HPDE6-E6E7 (cell line): ENCODE measurements at regions not wholly inside any gene's neighbourhood (a gene's known extent, or its start where the extent isn't known, plus 50 kb on each side); places are given as distances from the start of the nearest gene placed in this dataset.

Experiments
- DNase-seq: peaks from one replicate; pipeline ENCODE4 v3.0.0; 2011; ENCODE audit warnings: missing footprints; ENCODE audit errors: extremely low spot score

GRCh38 chr5:18037718-18038117 is 403.5 kb downstream of the TAF11L14 start:
- no peak for DNase-seq

GRCh38 chr5:18043344-18043743 is 409.1 kb downstream of the TAF11L14 start:
- peak; percentile 4 for DNase-seq

- DNase-seq = no peak
Observed at GRCh38 chr5:18048449-18048848, 414.2 kb downstream of the TAF11L14 start.

- DNase-seq = no peak
Observed at GRCh38 chr5:18050345-18050744, 416.1 kb downstream of the TAF11L14 start.

- no peak for DNase-seq
Observed at GRCh38 chr5:18050776-18051175, 416.5 kb downstream of the TAF11L14 start.

- DNase-seq = no peak
Observed at GRCh38 chr5:18051953-18052352, 417.7 kb downstream of the TAF11L14 start.

GRCh38 chr5:18052569-18052968 is 418.3 kb downstream of the TAF11L14 start:
- DNase-seq = no peak

GRCh38 chr5:18057725-18058124 is 423.5 kb downstream of the TAF11L14 start:
- no peak for DNase-seq

- no peak for DNase-seq
Observed at GRCh38 chr5:18067615-18068014, 433.4 kb downstream of the TAF11L14 start.

GRCh38 chr5:18068826-18069225 is 434.6 kb downstream of the TAF11L14 start:
- DNase-seq = no peak

- no peak for DNase-seq
Observed at GRCh38 chr5:18069790-18070189, 435.5 kb downstream of the TAF11L14 start.

GRCh38 chr5:18072600-18072999 is 438.3 kb downstream of the TAF11L14 start:
- no peak for DNase-seq

- DNase-seq = no peak
Observed at GRCh38 chr5:18074961-18075360, 440.7 kb downstream of the TAF11L14 start.

GRCh38 chr5:18078157-18078556 is 443.9 kb downstream of the TAF11L14 start:
- DNase-seq = no peak

GRCh38 chr5:18079831-18080230 is 445.6 kb downstream of the TAF11L14 start:
- no peak for DNase-seq

- DNase-seq = no peak
Observed at GRCh38 chr5:18088020-18088579, 453.8 kb downstream of the TAF11L14 start.

GRCh38 chr5:18090177-18090576 is 455.9 kb downstream of the TAF11L14 start:
- DNase-seq = no peak

- no peak for DNase-seq
Observed at GRCh38 chr5:18091142-18091541, 456.9 kb downstream of the TAF11L14 start.

GRCh38 chr5:18091758-18092157 is 457.5 kb downstream of the TAF11L14 start:
- DNase-seq = no peak

GRCh38 chr5:18095061-18095460 is 460.8 kb downstream of the TAF11L14 start:
- no peak for DNase-seq

GRCh38 chr5:18097817-18098216 is 463.6 kb downstream of the TAF11L14 start:
- no peak for DNase-seq

- DNase-seq = no peak
Observed at GRCh38 chr5:18098691-18099090, 464.4 kb downstream of the TAF11L14 start.

- no peak for DNase-seq
Observed at GRCh38 chr5:18099261-18099660, 465.0 kb downstream of the TAF11L14 start.

GRCh38 chr5:18101532-18101931 is 467.3 kb downstream of the TAF11L14 start:
- DNase-seq = no peak
